GM19239 (cell line): ENCODE measurements at regions not wholly inside any gene's neighbourhood (a gene's known extent, or its start where the extent isn't known, plus 50 kb on each side); places are given as distances from the start of the nearest gene placed in this dataset.

ENCODE experiments used
- DNase-seq: peaks from one replicate; pipeline ENCODE4 v3.0.0; 2011; ENCODE audit warnings: low spot score; ENCODE audit not compliant: insufficient read length
- FAIRE-seq: peaks from 2 replicates; lab custom pipeline; 2011; peaks lifted over from hg19 to GRCh38; lab: Jason Lieb, UNC

DNA sequence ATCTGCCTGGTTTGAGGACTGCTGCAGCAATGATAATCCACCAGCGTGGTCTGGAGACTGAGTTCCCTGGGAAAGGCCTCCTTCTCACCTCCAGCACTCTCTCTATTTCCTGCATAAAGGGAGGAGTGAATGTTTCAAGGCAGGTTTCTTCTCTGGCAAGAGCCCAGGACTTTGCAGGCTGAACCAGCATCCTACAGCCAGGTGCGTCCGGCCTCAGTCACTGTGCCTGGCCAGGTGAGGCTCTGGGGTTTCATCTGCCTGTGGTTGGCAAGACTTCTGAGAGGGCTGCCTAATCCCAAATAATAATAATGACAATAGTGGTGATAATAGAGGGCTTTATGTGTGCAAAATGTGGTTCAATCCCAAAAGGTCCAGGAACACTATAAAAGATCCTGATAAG is 269.0 kb upstream of the TBC1D5 start:
- no peak for FAIRE-seq
- no peak for DNase-seq

DNA sequence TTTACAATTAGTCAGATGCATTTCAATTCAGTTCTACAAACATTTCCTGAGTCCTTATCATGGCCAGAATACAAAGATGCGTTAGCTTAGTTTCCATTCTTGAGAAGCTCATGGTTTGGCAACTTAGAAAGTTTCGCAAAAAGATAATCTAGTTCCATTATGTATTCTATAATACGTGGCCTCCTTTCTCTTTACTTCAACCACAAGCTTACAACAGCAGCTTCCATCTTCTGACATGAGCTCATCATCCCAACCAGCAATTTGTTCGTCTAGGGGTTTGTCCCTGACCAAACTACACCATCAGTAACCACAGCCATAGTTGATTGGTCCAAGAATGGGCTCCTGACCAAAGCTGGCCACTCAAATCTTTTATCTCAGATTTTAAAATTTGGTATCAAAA is 267.6 kb upstream of the TBC1D5 start:
- no peak for FAIRE-seq
- DNase-seq = no peak

DNA sequence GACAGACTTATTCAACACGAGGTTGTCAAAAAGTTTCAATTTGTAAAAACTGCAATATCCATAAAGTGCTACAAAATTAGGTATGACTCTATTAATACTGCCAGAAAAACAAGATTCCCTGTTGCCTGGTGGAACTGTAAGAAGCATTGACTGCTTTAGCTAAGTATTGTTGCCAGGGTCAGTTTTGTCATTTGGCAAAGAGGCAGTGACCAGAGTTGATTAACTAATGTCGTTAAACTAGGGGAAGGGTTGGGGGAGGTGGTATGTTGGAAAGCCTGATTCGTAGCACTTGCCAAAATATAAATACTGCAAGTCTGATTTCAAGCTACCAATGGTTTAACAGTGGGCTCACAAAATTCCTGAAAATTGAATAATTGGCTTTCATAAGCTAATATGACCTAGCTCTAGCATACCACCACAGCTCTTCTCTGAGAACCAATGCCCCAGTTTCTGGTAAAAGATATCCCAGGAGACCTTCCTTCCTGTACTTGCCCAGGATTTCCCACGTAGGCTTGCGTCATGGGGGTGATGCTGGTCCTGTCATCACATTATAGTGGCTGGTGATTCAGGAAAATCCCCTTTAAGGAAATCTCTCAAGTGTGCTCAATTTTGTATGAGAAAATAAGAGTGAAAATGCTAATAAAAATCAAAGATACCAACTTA is 266.4 kb upstream of the TBC1D5 start:
- FAIRE-seq = no peak
- no peak for DNase-seq

- FAIRE-seq (no peak), DNase-seq (no peak)
These were observed 265.5 kb upstream of the TBC1D5 start for GRCh38 chr3:18007980-18008379.

- no peak for DNase-seq
These were observed 253.3 kb upstream of the TBC1D5 start for GRCh38 chr3:17995769-17996168.

GRCh38 chr3:17994167-17994566 is 251.7 kb upstream of the TBC1D5 start:
- FAIRE-seq (no peak), DNase-seq (no peak)

More at GRCh38 chr3:17995769-17996168, 253.3 kb upstream of the TBC1D5 start:
- FAIRE-seq = no peak

GRCh38 chr3:17990390-17990789 is 248.0 kb upstream of the TBC1D5 start:
- FAIRE-seq = no peak

DNA sequence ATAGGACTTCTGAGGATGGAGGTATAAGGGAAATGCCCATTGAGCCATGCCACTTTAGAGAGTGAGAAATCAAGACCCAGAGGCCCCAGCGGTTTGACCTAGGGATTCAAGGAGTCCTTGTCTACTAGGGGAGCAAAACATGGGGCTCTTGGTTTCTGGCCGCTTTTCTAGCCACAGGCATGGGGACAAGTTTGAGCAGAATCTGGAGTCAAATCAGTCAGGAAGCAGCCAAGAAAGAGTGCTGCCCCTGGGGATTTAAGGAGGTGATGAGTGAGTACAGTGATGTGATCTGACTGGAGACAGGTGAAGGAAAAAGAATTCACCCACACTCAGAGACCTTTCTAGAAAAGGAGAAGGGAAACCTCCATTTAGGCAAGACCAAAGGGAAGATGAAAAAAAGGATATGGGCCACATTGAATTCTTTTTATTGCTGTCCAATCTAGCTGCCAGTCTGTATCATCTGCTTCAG is 244.0 kb upstream of the TBC1D5 start:
- FAIRE-seq = no peak
- no peak for DNase-seq

More at GRCh38 chr3:17990390-17990789, 248.0 kb upstream of the TBC1D5 start:
- DNase-seq = no peak

DNA sequence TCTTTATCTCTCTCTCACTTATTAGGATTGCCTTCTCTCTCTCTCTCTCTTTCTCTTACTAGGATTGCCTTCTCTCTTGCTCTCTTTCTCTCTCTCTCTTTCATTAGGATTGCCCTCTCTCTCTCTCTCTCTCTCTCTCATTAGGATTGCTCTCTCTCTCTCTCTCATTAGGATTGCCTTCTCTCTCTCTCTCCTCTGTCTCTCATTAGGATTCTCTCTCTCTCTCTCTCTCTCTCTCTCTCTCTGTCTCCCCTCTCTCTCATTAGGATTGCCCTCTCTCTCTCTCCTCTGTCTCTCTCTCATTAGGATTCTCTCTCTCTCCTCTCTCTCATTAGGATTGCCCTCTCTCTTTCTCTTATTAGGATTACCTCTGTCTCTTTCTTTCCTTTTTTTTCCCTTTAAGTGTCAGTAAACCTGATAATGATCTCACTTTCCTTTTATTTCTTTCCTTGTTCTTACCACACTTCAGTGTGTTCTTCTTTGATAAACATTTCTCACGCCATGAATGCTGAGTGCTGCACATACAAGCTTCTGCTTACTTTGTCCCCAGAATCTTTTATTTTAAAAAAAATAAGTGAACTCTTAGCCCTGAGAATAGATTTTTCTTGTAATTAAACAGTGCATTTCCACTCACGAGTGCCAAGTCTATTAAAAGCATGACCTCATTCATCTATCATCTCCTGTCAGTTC is 243.4 kb upstream of the TBC1D5 start:
- no peak for DNase-seq

DNA sequence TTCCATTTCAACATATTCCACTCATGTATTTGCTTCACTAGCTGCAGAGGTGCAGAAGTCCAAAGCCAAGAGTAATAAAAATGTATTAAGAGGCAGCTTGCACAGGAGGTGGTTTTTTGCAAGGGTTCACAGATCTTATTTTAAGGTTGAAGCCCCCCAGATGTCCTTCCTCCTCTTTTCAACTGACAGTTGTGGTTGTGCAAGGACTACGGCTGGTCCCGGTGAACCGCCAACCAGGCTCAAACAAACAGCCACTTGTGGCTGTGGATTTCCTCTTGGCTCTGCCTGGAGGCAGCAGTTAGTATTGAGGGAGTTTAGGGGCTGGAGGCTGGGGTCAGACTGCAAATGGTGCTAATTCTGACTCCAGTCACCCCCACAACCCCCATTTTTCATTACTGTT is 240.7 kb upstream of the TBC1D5 start:
- FAIRE-seq (no peak), DNase-seq (no peak)

More for the DNA sequence above, 243.4 kb upstream of the TBC1D5 start:
- no peak for FAIRE-seq

DNA sequence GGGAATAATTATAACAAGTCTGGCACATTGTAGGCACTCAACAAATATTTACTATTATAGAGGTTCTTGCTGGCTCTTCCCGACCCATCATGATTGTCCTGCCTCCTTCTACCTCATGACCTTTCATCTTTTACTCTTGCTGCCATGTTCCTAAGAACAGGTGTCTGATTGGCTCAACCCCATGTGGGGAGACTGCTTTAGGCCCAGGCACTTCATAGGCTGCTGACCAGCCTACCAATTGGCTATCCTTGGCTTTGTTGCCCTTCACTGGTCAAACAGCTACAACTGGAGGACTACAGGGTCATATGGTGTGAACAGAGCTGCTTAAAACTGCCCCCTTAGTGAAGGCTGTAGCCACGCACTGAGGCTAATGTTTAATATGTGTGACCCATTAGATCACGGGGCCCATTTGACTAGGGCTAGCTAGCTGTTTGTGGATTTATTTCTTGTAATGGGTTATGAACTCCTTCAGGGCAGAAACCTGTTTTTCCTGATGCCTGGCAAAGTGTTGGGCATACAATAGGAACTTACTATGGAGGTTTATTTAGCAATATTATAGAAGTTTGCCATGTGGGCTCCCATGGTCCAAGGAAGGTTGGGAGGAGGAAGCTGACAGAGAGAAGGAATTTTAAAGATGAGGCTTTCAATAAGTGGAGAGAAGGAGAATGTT is 239.9 kb upstream of the TBC1D5 start:
- FAIRE-seq (no peak), DNase-seq (no peak)

DNA sequence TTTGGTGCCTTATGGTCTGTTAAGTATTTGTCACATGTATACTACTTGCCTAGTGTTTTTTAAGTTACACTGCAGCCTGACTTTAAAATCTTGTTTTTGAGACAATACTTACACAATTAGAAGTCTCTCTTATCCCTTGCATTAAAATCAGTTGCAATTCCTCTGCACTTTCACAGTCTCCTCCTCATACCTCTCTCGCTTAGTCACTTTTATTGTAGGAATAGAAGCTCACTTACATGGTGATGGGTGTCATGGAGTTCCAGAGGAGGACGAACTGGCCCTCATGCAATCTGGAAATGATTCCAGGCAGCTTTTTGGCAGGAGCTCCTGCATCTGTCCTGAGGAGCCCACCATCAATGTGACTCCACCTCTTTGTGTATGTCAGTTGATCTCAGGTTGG is 238.4 kb upstream of the TBC1D5 start:
- no peak for FAIRE-seq

GRCh38 chr3:17979911-17980310 is 237.5 kb upstream of the TBC1D5 start:
- no peak for DNase-seq
- no peak for FAIRE-seq

More for the DNA sequence above, 238.4 kb upstream of the TBC1D5 start:
- no peak for DNase-seq

DNA sequence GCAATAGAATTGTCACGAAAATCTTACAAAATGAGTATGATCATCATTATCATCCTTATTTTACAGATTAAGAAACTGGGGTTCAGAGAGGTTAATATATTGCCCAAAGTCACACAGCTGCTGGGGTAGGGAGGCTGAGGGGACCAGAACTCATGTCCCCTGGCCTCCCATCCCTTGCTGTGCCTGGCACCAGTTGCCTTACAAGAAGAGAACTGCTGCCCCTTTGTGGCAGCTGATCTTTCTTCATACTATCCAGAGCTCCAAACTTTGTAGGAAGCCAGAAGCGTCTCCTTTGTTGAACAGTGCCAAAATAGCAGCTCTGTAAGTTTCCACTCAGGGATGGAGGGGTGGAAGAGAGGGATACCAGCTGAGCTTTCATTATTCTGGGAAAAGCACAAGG is 236.8 kb upstream of the TBC1D5 start:
- no peak for DNase-seq
- no peak for FAIRE-seq

- DNase-seq (no peak), FAIRE-seq (no peak)
These were observed 231.9 kb upstream of the TBC1D5 start for GRCh38 chr3:17974206-17974841.

DNA sequence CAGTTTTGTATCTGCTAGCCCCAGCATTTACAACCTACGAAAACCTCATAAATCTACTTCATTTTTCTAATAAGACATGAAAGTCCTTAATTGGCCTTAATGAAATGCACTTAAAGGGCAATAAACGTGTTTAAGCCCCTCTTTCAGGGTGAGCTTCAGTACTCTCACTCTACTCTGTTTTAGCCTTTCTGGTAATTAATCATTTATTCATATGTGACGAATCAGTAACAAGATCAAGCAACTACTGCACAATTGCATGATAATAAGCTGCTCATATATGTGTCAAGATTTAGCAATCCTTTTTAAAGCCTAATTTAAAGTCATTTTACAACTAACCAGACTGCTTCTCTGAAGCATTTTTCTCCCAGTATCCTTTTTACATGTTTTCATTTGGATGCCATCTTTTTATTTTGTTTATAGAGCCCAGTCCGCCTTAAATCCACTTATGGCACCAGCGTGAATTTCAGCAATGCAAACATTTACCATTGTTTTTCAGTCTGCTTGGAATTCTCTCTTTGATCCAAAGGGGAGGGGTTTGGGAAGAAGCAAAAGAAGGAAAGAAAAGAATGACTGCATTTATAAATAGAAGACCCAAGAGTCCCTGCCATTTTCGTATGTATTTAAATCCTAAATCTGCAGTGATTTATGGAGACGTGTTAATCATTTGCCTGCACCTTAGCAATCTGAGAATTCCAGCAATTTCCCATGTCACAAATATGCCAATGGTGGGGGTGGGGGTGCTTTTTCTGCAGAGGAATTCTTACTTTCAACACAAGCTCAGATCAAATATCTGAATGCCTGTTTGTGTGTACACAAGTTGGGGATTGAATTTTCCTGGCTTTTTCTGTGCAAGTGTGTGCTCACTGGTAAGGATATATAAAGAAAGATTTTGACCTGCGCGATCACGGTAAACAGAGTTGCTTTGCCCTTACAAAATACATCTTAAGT is 230.8 kb upstream of the TBC1D5 start:
- DNase-seq = no peak
- no peak for FAIRE-seq

GRCh38 chr3:17972476-17972875 is 230.0 kb upstream of the TBC1D5 start:
- FAIRE-seq (no peak), DNase-seq (no peak)

DNA sequence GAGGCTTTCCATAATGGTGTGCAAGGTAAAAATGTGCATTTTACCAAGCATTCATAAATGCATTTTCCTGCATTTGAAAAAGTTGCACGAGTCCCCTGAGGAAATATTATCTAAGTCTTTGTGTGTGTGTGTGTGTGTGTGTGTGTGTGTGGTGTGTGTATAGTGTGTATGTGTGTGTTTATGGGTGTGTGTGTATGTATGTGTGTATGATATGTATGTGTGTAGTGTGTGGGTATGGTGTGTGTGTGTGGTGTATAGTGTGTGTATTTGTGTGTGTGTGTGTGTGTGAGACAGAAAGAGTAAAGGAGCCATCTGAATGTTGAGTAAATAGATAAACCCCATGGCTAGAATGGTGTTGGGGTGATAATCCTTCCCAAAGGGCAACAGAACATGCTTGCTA is 229.6 kb upstream of the TBC1D5 start:
- DNase-seq = no peak
- FAIRE-seq = no peak

GRCh38 chr3:17969985-17970568 is 227.6 kb upstream of the TBC1D5 start:
- FAIRE-seq (no peak), DNase-seq (no peak)
